A673 (cell line): ENCODE measurements at regions not wholly inside any gene's neighbourhood (a gene's known extent, or its start where the extent isn't known, plus 50 kb on each side); places are given as distances from the start of the nearest gene placed in this dataset.

ENCODE experiments used
- EZH2 ChIP-seq: fragments of 200-600 bp; sonication (generic); IDR thresholded peaks from 2 replicates; pipeline ENCODE4 v1.6.1; 2017; ENCODE audit warnings: borderline replicate concordance, low read depth, mild to moderate bottlenecking, mixed read lengths, antibody characterized with exemption, low read length; ENCODE audit not compliant: poor library complexity, severe bottlenecking
- TF ChIP-seq, protein P1 (sequence below): fragments of 300-800, 200-600 bp; sonication (generic); conservative IDR thresholded peaks from 2 replicates; pipeline ENCODE4 v1.5.1; 2017; ENCODE audit warnings: low read depth, mild to moderate bottlenecking, antibody characterized with exemption, low read length, moderate library complexity, mixed read lengths

DNA sequence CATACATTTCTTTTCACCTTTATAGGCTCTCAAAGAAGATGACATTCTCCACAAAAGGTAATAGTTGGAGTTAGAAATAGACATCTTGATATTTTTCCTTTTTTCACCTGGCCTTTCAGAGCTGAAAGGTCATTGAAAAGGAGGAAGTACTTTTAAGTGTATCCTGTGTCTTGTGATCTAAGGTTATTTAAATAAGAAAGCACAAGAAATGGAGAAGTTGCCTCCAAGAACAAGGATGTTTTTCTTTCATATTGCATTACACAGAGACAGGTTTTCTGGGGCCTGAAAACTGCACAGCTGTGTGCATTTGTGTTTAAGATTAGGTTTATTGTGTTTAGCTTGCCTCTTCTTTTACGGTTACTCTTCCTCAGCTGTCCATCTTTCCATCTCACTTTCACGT, 103.4 kb upstream of the SEMA3D start:
- TF ChIP-seq EZH2: no peak
- TF ChIP-seq, protein P1, sequence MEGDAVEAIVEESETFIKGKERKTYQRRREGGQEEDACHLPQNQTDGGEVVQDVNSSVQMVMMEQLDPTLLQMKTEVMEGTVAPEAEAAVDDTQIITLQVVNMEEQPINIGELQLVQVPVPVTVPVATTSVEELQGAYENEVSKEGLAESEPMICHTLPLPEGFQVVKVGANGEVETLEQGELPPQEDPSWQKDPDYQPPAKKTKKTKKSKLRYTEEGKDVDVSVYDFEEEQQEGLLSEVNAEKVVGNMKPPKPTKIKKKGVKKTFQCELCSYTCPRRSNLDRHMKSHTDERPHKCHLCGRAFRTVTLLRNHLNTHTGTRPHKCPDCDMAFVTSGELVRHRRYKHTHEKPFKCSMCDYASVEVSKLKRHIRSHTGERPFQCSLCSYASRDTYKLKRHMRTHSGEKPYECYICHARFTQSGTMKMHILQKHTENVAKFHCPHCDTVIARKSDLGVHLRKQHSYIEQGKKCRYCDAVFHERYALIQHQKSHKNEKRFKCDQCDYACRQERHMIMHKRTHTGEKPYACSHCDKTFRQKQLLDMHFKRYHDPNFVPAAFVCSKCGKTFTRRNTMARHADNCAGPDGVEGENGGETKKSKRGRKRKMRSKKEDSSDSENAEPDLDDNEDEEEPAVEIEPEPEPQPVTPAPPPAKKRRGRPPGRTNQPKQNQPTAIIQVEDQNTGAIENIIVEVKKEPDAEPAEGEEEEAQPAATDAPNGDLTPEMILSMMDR: no peak
